A673 (cell line): ENCODE measurements at regions not wholly inside any gene's neighbourhood (a gene's known extent, or its start where the extent isn't known, plus 50 kb on each side); places are given as distances from the start of the nearest gene placed in this dataset.

Experiments used
- BruUV-seq: library from RNA; stranded (reverse); fragments of 400-500 nt; replicated peaks from 2 replicates; lab custom pipeline; 2021; lab: Mats Ljungman, UMichigan
- CTCF ChIA-PET: fragments of 300-600 bp; sonication (Branson Sonifier 250); formaldehyde crosslinking; loops from one replicate; lab custom pipeline; 2022; ENCODE audit warnings: antibody characterized with exemption; lab: Charles Lee
- POLR2A ChIA-PET: fragments of 300-600 bp; sonication (Branson Sonifier 250); formaldehyde crosslinking; loops from one replicate; lab custom pipeline; 2022; ENCODE audit warnings: antibody characterized with exemption; ENCODE audit not compliant: low non-redundant PET; lab: Charles Lee
- DNase-seq: peaks from one replicate; pipeline ENCODE4 v3.0.0-alpha.2; 2015; ENCODE audit warnings: low spot score
- H3K27ac ChIP-seq: fragments of 200-600 bp; sonication (generic); 2 replicates; pipeline ENCODE4 v1.5.1; 2016; ENCODE audit warnings: mixed run types, low read depth, mild to moderate bottlenecking, mixed read lengths, antibody characterized with exemption, low read length; ENCODE audit not compliant: poor library complexity, severe bottlenecking
- H3K27me3 ChIP-seq: fragments of 200-600 bp; sonication (generic); replicated peaks from 2 replicates; pipeline ENCODE4 v1.6.1; 2017; ENCODE audit warnings: mixed run types, low read depth, mild to moderate bottlenecking, mixed read lengths, antibody characterized with exemption, low read length; ENCODE audit not compliant: insufficient read depth, poor library complexity
- H3K36me3 ChIP-seq: fragments of 200-600 bp; sonication (generic); 2 replicates; pipeline ENCODE4 v1.6.1; 2016; ENCODE audit warnings: mixed run types, mild to moderate bottlenecking, mixed read lengths, antibody characterized with exemption, low read length; ENCODE audit not compliant: insufficient read depth, poor library complexity, severe bottlenecking
- H3K4me1 ChIP-seq: fragments of 200-600 bp; sonication (generic); 2 replicates; pipeline ENCODE4 v1.6.1; 2017; ENCODE audit warnings: mixed run types, mild to moderate bottlenecking, mixed read lengths, antibody characterized with exemption, low read length; ENCODE audit not compliant: insufficient read depth, poor library complexity, severe bottlenecking
- H3K4me3 ChIP-seq: fragments of 200-600 bp; sonication (generic); 2 replicates; pipeline ENCODE4 v1.5.1; 2016; ENCODE audit warnings: low read depth, mixed run types, mild to moderate bottlenecking, mixed read lengths, low read length; ENCODE audit not compliant: poor library complexity, severe bottlenecking
- H3K9me3 ChIP-seq: fragments of 200-600 bp; sonication (generic); 2 replicates; pipeline ENCODE4 v1.6.1; 2016; ENCODE audit warnings: mixed run types, low read depth, mild to moderate bottlenecking, mixed read lengths, antibody characterized with exemption, low read length; ENCODE audit not compliant: poor library complexity, severe bottlenecking
- CTCF ChIP-seq: fragments of 300-800, 200-600 bp; sonication (generic); conservative IDR thresholded peaks from 2 replicates; pipeline ENCODE4 v1.5.1; 2017; ENCODE audit warnings: low read depth, mild to moderate bottlenecking, antibody characterized with exemption, low read length, moderate library complexity, mixed read lengths
- EZH2 ChIP-seq: fragments of 200-600 bp; sonication (generic); IDR thresholded peaks from 2 replicates; pipeline ENCODE4 v1.6.1; 2017; ENCODE audit warnings: borderline replicate concordance, low read depth, mild to moderate bottlenecking, mixed read lengths, antibody characterized with exemption, low read length; ENCODE audit not compliant: poor library complexity, severe bottlenecking
- intact Hi-C: fragments of 100-400 bp; cut with micrococcal nuclease; formaldehyde crosslinking; loops from one replicate; pipeline ENCODE4 v1.10.0; 2022; ENCODE audit not compliant: unreplicated experiment

DNA sequence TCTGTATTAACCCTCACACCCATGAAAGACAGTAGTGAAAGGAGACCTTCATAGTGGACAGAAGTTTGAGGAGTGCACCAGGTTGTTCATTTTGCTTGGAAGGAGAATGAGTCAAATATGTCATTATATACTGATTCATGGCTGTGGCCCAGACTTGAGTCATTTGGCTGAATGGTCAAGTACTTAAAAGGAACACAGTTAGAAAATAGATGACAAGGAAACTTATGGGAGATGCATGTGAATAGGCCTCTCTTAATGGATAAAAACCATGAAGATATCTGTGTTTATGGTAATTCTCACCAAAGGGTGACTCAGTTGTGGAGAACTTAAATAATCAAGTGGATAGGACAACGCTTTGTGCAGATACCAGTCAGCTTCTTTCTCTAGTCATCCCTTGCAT, 524.7 kb upstream of the CNTNAP5 start:
- Histone ChIP-seq H3K36me3 (no peaks in the 10 kb centered on the region), H3K27me3 (no peaks in the 10 kb centered on the region), H3K27ac (no peak overlapping the region), H3K4me1 (no peaks in the 10 kb centered on the region), H3K9me3 (no peaks in the 10 kb centered on the region), H3K4me3 (no peak overlapping the region)
- ChIA-PET POLR2A (no interaction called here), CTCF (no interaction called here)
- no TSS peak for BruUV-seq
- TF ChIP-seq CTCF: no peak
- TF ChIP-seq EZH2: no peak
- intact Hi-C loops: no loop called here
- no peak for DNase-seq

DNA sequence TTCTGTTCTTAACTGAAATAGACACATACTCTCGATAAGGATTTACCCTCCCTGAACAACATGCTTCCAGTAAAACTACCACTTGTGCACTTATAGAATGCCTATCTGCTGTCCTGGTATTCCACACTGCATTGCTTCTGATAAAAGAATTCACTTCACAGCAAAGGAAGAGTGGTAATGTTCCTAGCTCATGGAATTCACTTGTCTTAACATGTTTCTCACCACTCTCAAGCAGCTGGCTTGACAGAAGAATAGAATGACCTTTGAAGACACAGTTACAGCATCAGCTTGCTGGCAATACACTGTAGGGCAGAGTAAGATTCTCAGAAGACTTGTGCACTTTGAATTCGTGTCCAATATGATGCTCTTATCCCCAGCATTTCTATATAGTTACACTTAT, 524.1 kb upstream of the CNTNAP5 start:
- H3K4me3 ChIP-seq: no peak overlapping the region
- no peaks in the 10 kb centered on the region for H3K4me1 ChIP-seq
- H3K36me3 ChIP-seq: no peaks in the 10 kb centered on the region
- TF ChIP-seq CTCF: no peak
- TF ChIP-seq EZH2: no peak
- no peak overlapping the region for H3K27ac ChIP-seq
- no peak for DNase-seq
- no TSS peak for BruUV-seq
- no peaks in the 10 kb centered on the region for H3K9me3 ChIP-seq
- ChIA-PET CTCF (no interaction called here), POLR2A (no interaction called here)
- intact Hi-C loops: no loop called here
- no peaks in the 10 kb centered on the region for H3K27me3 ChIP-seq

- no TSS peak for BruUV-seq
- CTCF ChIA-PET: no interaction called here
Measured at GRCh38 chr2:123502931-123503330, 522.2 kb upstream of the CNTNAP5 start.

More at GRCh38 chr2:123502931-123503330, 522.2 kb upstream of the CNTNAP5 start:
- intact Hi-C loops: no loop called here
- H3K36me3 ChIP-seq: no peaks in the 10 kb centered on the region
- H3K4me3 ChIP-seq: no peak overlapping the region
- H3K27me3 ChIP-seq: no peaks in the 10 kb centered on the region
- H3K27ac ChIP-seq: no peak overlapping the region
- no peak for DNase-seq
- H3K4me1 ChIP-seq: no peaks in the 10 kb centered on the region
- TF ChIP-seq CTCF (no peak), EZH2 (no peak)
- POLR2A ChIA-PET: no interaction called here
- H3K9me3 ChIP-seq: no peaks in the 10 kb centered on the region
